GM18951 (cell line): ENCODE measurements at regions not wholly inside any gene's neighbourhood (a gene's known extent, or its start where the extent isn't known, plus 50 kb on each side); places are given as distances from the start of the nearest gene placed in this dataset.

Experiments
- POLR2A ChIP-seq: IDR thresholded peaks from 4 replicates; pipeline ENCODE4 v1.6.1; 2011; ENCODE audit warnings: mild to moderate bottlenecking; ENCODE audit not compliant: insufficient read length, insufficient read depth; ENCODE audit errors: extremely low read depth
- in situ Hi-C: fragments of 300-500 bp; cut with MboI; formaldehyde crosslinking; loops from one replicate; pipeline ENCODE4 v1.12.0; 2022; ENCODE audit warnings: low sequenced_read_pairs, mixed read lengths, inconsistent platforms; ENCODE audit not compliant: unreplicated experiment

DNA sequence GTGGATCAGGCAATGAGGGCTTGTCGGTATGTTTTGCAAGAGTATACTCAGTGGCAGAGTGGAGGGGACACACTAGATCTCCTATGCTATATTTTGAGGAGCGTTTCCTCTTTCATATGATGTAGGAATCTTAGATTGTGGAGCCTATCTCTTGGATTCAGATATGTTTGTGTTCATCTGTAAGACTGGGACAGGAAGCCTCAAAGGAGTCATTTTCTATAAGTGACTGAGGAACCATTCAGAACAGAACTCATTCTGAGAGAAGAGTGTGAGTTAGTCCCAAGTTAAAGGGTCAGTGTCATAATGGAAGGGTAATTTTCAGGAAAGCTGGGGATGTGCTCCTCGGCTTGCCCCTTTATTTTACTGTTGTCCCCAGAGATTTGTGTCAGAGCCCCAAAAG, 107.7 kb downstream of the PTGS2 start:
- no peak for TF ChIP-seq POLR2A
- in situ Hi-C loops = no loop called here

- no peak for TF ChIP-seq POLR2A
- in situ Hi-C loops = no loop called here
Observed at GRCh38 chr1:186571771-186572170, 108.5 kb downstream of the PTGS2 start.

- in situ Hi-C loops = no loop called here
- TF ChIP-seq POLR2A = no peak
Observed at GRCh38 chr1:186569856-186570255, 108.9 kb upstream of the PDC start.

GRCh38 chr1:186568221-186568620, 107.3 kb upstream of the PDC start:
- in situ Hi-C loops = no loop called here
- no peak for TF ChIP-seq POLR2A

- in situ Hi-C loops = no loop called here
Observed at GRCh38 chr1:186566140-186566855, 105.4 kb upstream of the PDC start.

DNA sequence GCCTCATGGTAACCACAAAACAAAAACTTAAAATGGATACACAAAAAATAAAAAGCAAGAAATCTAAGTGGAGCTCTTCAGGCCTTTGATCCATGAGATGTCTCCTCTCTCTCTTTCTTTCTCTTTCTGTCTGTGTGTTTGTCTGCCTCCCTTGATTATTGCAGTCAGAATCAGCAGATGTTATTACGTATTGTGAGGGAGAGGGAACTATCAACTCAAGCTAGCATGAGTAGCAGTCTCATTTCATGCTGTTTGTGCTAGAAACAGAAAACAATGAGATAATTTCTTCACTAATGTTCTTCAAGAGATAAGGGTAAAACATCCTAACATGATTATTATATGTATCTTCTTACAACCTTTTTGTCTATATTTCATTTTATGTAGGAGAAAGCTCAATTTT, 103.7 kb upstream of the PDC start:
- in situ Hi-C loops = no loop called here
- no peak for TF ChIP-seq POLR2A

More at GRCh38 chr1:186566140-186566855, 105.4 kb upstream of the PDC start:
- no peak for TF ChIP-seq POLR2A

GRCh38 chr1:186559601-186560116, 98.7 kb upstream of the PDC start:
- in situ Hi-C loops = no loop called here
- no peak for TF ChIP-seq POLR2A

GRCh38 chr1:186557147-186557777, 96.3 kb upstream of the PDC start:
- no peak for TF ChIP-seq POLR2A
- in situ Hi-C loops = no loop called here

GRCh38 chr1:186550832-186551231, 89.9 kb upstream of the PDC start:
- in situ Hi-C loops = no loop called here
- no peak for TF ChIP-seq POLR2A

DNA sequence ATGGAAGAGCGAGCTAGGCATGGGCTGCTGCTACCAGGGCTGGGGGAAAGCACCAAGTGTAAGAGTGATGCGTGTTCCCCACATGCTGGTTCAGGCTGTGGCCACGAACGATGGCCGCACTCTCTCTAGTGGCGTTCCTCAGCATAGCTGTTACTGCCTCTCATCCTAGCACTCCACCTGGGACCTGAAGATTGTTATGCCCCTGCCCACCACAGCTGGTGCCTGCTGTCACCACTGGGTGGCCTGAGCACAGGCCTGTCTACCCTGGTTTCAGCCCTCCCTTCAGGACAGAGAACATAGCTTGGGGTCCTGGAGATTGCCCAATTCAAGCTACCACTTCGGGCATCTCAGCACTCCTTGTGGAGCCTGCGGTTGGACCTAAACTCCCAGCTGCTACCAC, 80.1 kb upstream of the PDC start:
- in situ Hi-C loops = no loop called here
- TF ChIP-seq POLR2A = no peak

- in situ Hi-C loops = no loop called here
- no peak for TF ChIP-seq POLR2A
Observed at GRCh38 chr1:186540521-186540920, 79.6 kb upstream of the PDC start.

- in situ Hi-C loops = no loop called here
Observed at GRCh38 chr1:186536273-186536890, 75.5 kb upstream of the PDC start.

GRCh38 chr1:186535388-186536133, 74.6 kb upstream of the PDC start:
- in situ Hi-C loops = no loop called here
- TF ChIP-seq POLR2A = no peak

More at GRCh38 chr1:186536273-186536890, 75.5 kb upstream of the PDC start:
- no peak for TF ChIP-seq POLR2A

GRCh38 chr1:186534401-186534800, 73.5 kb upstream of the PDC start:
- in situ Hi-C loops = no loop called here
- no peak for TF ChIP-seq POLR2A

GRCh38 chr1:186532466-186532865, 71.6 kb upstream of the PDC start:
- in situ Hi-C loops = no loop called here
- no peak for TF ChIP-seq POLR2A
